Panc1 (cell line): ENCODE measurements at regions not wholly inside any gene's neighbourhood (a gene's known extent, or its start where the extent isn't known, plus 50 kb on each side); places are given as distances from the start of the nearest gene placed in this dataset.

Experiments
- ATAC-seq: fragments of 200-7000 bp; cut with Tn5 transposase; 2 replicates; pipeline ENCODE4 v1.9.1; 2020; ENCODE audit warnings: mild to moderate bottlenecking, moderate library complexity
- BruUV-seq: library from RNA; stranded (reverse); fragments of 400-500 nt; replicated peaks from 2 replicates; lab custom pipeline; 2021; lab: Mats Ljungman, UMichigan
- CTCF ChIA-PET: fragments of 300-600 bp; sonication (Branson Sonifier 250); formaldehyde crosslinking; loops from one replicate; lab custom pipeline; 2022; ENCODE audit warnings: antibody characterized with exemption; lab: Charles Lee
- POLR2A ChIA-PET: fragments of 300-600 bp; sonication (Branson Sonifier 250); formaldehyde crosslinking; loops from one replicate; lab custom pipeline; 2022; ENCODE audit warnings: antibody characterized with exemption; lab: Charles Lee
- DNase-seq: peaks from one replicate; pipeline ENCODE4 v3.0.0-alpha.2; 2010; ENCODE audit warnings: low read depth, low spot score
- H3K27ac ChIP-seq: 2 replicates; pipeline ENCODE4 v1.5.1; 2011; ENCODE audit warnings: mild to moderate bottlenecking, low read length, inconsistent platforms
- H3K27me3 ChIP-seq: fragments of 200-500 bp; sonication (Bioruptor generic); 2 replicates; pipeline ENCODE4 v1.6.0; 2014; ENCODE audit warnings: low read length, inconsistent platforms; ENCODE audit not compliant: control insufficient read depth, insufficient read depth
- H3K36me3 ChIP-seq: fragments of 200-500 bp; sonication (Bioruptor generic); 2 replicates; pipeline ENCODE4 v1.5.1; 2014; ENCODE audit warnings: inconsistent platforms, mild to moderate bottlenecking, low read length, moderate library complexity; ENCODE audit not compliant: control insufficient read depth, insufficient read depth
- H3K4me1 ChIP-seq: 2 replicates; pipeline ENCODE4 v1.5.1; 2011; ENCODE audit warnings: inconsistent platforms, mild to moderate bottlenecking, low read length, moderate library complexity; ENCODE audit not compliant: control insufficient read depth, insufficient read depth
- H3K4me3 ChIP-seq, 2 experiments: 2 replicates each; pipeline ENCODE4 v1.5.1; 2011 to 2012; ENCODE audit warnings: low read depth in 2 of 2, low read length in 2 of 2, mild to moderate bottlenecking in 2 of 2, inconsistent platforms in 1 of 2, moderate library complexity in 1 of 2
- H3K9me3 ChIP-seq: fragments of 200-500 bp; sonication (Bioruptor generic); 2 replicates; pipeline ENCODE4 v1.5.1; 2014; ENCODE audit warnings: low read depth, mild to moderate bottlenecking, inconsistent platforms, low read length, moderate library complexity; ENCODE audit not compliant: control insufficient read depth, insufficient read depth
- POLR2AphosphoS5 ChIP-seq: IDR thresholded peaks from 2 replicates; pipeline ENCODE4 v1.6.1; 2012; ENCODE audit warnings: mild to moderate bottlenecking, low read depth, low read length, moderate library complexity
- SIN3A ChIP-seq: IDR thresholded peaks from 2 replicates; pipeline ENCODE4 v1.6.1; 2012; ENCODE audit warnings: low read depth, mild to moderate bottlenecking, low read length, moderate library complexity, borderline replicate concordance; ENCODE audit not compliant: insufficient read depth
- TCF7L2 ChIP-seq: IDR thresholded peaks from 2 replicates; pipeline ENCODE4 v1.6.1; 2011; ENCODE audit warnings: mild to moderate bottlenecking, low read depth, low read length, inconsistent platforms
- in situ Hi-C: cut with HindIII; loops from 2 replicates; pipeline ENCODE4 v1.10.0; 2016; ENCODE audit warnings: low sequenced_read_pairs, low pct_unique_long_range_greater_than_20kb
- intact Hi-C: fragments of 100-400 bp; cut with micrococcal nuclease; formaldehyde crosslinking; loops from one replicate; pipeline ENCODE4 v1.10.0; 2022; ENCODE audit not compliant: unreplicated experiment
- TF ChIP-seq, protein P1 (sequence below), 2 experiments: IDR thresholded peaks; 2 replicates each; pipeline ENCODE4 v1.6.1; 2011 to 2012; ENCODE audit warnings: low read depth in 2 of 2, control low read depth in 1 of 2, low read length in 1 of 2, mild to moderate bottlenecking in 1 of 2, moderate library complexity in 1 of 2; ENCODE audit not compliant: insufficient read depth in 1 of 2
- TF ChIP-seq, protein P2 (sequence below): fragments of 450-650 bp; IDR thresholded peaks from 2 replicates; pipeline ENCODE4 v1.5.1; 2017; ENCODE audit warnings: mild to moderate bottlenecking

DNA sequence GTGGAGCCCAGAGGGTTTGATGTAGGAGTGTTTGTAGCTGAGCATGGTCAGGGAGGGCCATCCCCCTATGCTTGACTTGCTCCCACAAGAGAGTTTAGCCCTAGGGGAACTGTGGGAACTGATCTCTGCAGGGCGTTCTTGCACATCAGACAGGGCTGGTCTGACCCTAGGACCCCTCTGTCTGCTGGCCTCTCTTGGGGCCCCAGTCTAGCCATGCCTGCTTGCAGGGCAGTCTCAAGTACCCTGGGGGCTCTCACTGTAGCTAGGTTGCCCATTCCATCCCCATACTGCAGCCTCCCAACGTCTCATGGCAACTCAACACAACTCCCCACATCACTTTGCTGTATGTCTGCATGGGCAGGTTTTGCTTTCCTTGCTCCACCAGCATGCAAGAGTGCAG, 1250.7 kb upstream of the B3GALT2 start:
- ChIA-PET CTCF (no interaction called here), POLR2A (no interaction called here)
- TF ChIP-seq POLR2AphosphoS5 = no peak
- no peak for TF ChIP-seq SIN3A
- TF ChIP-seq TCF7L2 = no peak
- TF ChIP-seq, protein P1, sequence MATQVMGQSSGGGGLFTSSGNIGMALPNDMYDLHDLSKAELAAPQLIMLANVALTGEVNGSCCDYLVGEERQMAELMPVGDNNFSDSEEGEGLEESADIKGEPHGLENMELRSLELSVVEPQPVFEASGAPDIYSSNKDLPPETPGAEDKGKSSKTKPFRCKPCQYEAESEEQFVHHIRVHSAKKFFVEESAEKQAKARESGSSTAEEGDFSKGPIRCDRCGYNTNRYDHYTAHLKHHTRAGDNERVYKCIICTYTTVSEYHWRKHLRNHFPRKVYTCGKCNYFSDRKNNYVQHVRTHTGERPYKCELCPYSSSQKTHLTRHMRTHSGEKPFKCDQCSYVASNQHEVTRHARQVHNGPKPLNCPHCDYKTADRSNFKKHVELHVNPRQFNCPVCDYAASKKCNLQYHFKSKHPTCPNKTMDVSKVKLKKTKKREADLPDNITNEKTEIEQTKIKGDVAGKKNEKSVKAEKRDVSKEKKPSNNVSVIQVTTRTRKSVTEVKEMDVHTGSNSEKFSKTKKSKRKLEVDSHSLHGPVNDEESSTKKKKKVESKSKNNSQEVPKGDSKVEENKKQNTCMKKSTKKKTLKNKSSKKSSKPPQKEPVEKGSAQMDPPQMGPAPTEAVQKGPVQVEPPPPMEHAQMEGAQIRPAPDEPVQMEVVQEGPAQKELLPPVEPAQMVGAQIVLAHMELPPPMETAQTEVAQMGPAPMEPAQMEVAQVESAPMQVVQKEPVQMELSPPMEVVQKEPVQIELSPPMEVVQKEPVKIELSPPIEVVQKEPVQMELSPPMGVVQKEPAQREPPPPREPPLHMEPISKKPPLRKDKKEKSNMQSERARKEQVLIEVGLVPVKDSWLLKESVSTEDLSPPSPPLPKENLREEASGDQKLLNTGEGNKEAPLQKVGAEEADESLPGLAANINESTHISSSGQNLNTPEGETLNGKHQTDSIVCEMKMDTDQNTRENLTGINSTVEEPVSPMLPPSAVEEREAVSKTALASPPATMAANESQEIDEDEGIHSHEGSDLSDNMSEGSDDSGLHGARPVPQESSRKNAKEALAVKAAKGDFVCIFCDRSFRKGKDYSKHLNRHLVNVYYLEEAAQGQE (IDR thresholded peaks at IDR 0.05; ENCODE audit: insufficient read depth in 1 of 2, low read depth in 2 of 2, low read length in 1 of 2) = no peak
- TF ChIP-seq, protein P2, sequence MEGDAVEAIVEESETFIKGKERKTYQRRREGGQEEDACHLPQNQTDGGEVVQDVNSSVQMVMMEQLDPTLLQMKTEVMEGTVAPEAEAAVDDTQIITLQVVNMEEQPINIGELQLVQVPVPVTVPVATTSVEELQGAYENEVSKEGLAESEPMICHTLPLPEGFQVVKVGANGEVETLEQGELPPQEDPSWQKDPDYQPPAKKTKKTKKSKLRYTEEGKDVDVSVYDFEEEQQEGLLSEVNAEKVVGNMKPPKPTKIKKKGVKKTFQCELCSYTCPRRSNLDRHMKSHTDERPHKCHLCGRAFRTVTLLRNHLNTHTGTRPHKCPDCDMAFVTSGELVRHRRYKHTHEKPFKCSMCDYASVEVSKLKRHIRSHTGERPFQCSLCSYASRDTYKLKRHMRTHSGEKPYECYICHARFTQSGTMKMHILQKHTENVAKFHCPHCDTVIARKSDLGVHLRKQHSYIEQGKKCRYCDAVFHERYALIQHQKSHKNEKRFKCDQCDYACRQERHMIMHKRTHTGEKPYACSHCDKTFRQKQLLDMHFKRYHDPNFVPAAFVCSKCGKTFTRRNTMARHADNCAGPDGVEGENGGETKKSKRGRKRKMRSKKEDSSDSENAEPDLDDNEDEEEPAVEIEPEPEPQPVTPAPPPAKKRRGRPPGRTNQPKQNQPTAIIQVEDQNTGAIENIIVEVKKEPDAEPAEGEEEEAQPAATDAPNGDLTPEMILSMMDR = no peak
- ATAC-seq (no peak), DNase-seq (no peak)
- intact Hi-C loops (no loop called here), in situ Hi-C loops (no loop called here)
- no peaks in the 10 kb centered on the region for H3K27me3 ChIP-seq
- BruUV-seq = no TSS peak
- no peaks in the 10 kb centered on the region for H3K4me1 ChIP-seq
- H3K27ac ChIP-seq = no peak overlapping the region
- H3K4me3 ChIP-seq = no peak overlapping the region
- no peaks in the 10 kb centered on the region for H3K36me3 ChIP-seq
- H3K9me3 ChIP-seq = no peaks in the 10 kb centered on the region

DNA sequence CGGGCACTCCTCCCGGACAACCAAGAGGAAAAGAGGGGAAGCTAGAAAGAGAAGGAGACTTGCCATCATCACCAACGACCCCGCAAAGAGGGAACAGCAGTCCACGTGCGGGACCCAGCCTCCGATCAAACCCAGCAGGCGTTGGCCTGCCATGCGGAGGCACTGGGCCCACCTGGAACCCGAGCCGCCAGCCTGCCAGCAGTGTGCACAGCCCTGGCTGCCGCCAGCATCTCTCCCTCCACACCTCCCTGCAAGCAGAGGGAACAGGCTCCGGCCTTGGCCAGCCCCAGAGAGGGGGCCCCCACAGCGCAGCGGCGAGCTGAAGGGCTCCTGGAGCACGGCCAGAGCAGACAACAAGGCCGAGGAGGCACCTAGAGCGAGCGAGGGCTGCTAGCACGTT, 1244.7 kb upstream of the B3GALT2 start:
- H3K4me3 ChIP-seq = no peak overlapping the region
- H3K27me3 ChIP-seq = no peaks in the 10 kb centered on the region
- H3K9me3 ChIP-seq = no peaks in the 10 kb centered on the region
- no peaks in the 10 kb centered on the region for H3K36me3 ChIP-seq
- DNase-seq = no peak
- no peak for ATAC-seq
- H3K4me1 ChIP-seq = no peaks in the 10 kb centered on the region
- intact Hi-C loops (no loop called here), in situ Hi-C loops (no loop called here)
- no peak overlapping the region for H3K27ac ChIP-seq
- ChIA-PET CTCF (interaction anchor here (0.6 kb wide), 1 partner anchor 312 kb away, joined by 3 read pairs; no protein-coding TSS in a partner anchor), POLR2A (no interaction called here)
- TF ChIP-seq SIN3A (no peak), POLR2AphosphoS5 (no peak), TCF7L2 (no peak)
- TF ChIP-seq, protein P1 (IDR thresholded peaks at IDR 0.05; ENCODE audit: insufficient read depth in 1 of 2, low read depth in 2 of 2, low read length in 1 of 2) = no peak
- TF ChIP-seq, protein P2 = no peak
- BruUV-seq = no TSS peak
